ENCODE measurements at regions not wholly inside any gene's neighbourhood (a gene's known extent, or its start where the extent isn't known, plus 50 kb on each side); places are given as distances from the start of the nearest gene placed in this dataset.

GRCh38 chr20:34190262-34190661 is 51.0 kb upstream of the ASIP start:
- no peak overlapping the region for H2BK15ac ChIP-seq (ENCODE audit: low read depth, low read length)
- no peak overlapping the region for H3K56ac ChIP-seq (ENCODE audit: insufficient read length, low read depth, low read length)
- no peak overlapping the region for H3K14ac ChIP-seq (ENCODE audit: insufficient read depth, low read length)
- no peak overlapping the region for H4K91ac ChIP-seq (ENCODE audit: insufficient read length, low read depth, low read length)
- H3K9me3 ChIP-seq (ENCODE audit: control insufficient read depth, low read depth, low read length): no peaks in the 10 kb centered on the region
- no peak overlapping the region for H3K4ac ChIP-seq (ENCODE audit: low read depth, low read length)
- no peaks in the 10 kb centered on the region for H3K79me2 ChIP-seq (ENCODE audit: insufficient read depth, low read length)
- no peak overlapping the region for H2BK12ac ChIP-seq (ENCODE audit: insufficient read length, low read depth, low read length)
- no peaks in the 10 kb centered on the region for H4K20me1 ChIP-seq (ENCODE audit: control insufficient read depth, insufficient read depth, insufficient read length)
- H2AFZ ChIP-seq (ENCODE audit: low read length): no peak overlapping the region
- no peak for TF ChIP-seq CTCF (conservative IDR thresholded peaks at IDR 0.05)
- no peak overlapping the region for H4K5ac ChIP-seq (ENCODE audit: insufficient read length, low read depth, low read length)
- no peak overlapping the region for H3K4me2 ChIP-seq (ENCODE audit: insufficient read depth, insufficient read length, low read length)
- no peak overlapping the region for H2BK20ac ChIP-seq (ENCODE audit: low read depth, low read length, poor library complexity, severe bottlenecking)
- no peak overlapping the region for H3K9ac ChIP-seq (ENCODE audit: extremely low read depth, insufficient read length, low read length)
- no peaks in the 10 kb centered on the region for H3K9me3 Mint-ChIP-seq
- H3K4me3 Mint-ChIP-seq: no peak overlapping the region
- no CpG with 5 or more reads among the region's 3 CpGs for WGBS (ENCODE audit: extremely low coverage, insufficient read length, low lambda C conversion rate)
- no peaks in the 10 kb centered on the region for H3K23me2 ChIP-seq (ENCODE audit: insufficient read length, low read depth, low read length, poor library complexity, severe bottlenecking)
- no peak overlapping the region; a peak in 1 of 7 replicates for H3K27ac Mint-ChIP-seq
- H3K18ac ChIP-seq (ENCODE audit: insufficient read length, low read depth, low read length): no peak overlapping the region
- H3K4me1 Mint-ChIP-seq: peaks cover 22 to 25% of the 10 kb centered on the region in 2 experiments
- DNase-seq: no peak
- no peak overlapping the region for H2BK120ac ChIP-seq (ENCODE audit: low read depth, low read length, poor library complexity, severe bottlenecking)
- no peaks in the 10 kb centered on the region for H3K4me1 ChIP-seq (ENCODE audit: insufficient read depth, low read length)
- H2BK5ac ChIP-seq (ENCODE audit: insufficient read length, low read length): no peak overlapping the region
- no peaks in the 10 kb centered on the region for H3K79me1 ChIP-seq (ENCODE audit: insufficient read depth, low read depth, low read length, poor library complexity, severe bottlenecking)
- no peaks in the 10 kb centered on the region for H3K36me3 Mint-ChIP-seq (ENCODE audit: insufficient read depth in 1 of 3, low read depth in 3 of 3)
- H3K23ac ChIP-seq (ENCODE audit: insufficient read length, low read depth, low read length): no peak overlapping the region
- no peak overlapping the region for H4K8ac ChIP-seq (replicated peaks; ENCODE audit: insufficient read length, low read depth, low read length)
- H3K27ac ChIP-seq (ENCODE audit: insufficient read length, low read depth, low read length): no peak overlapping the region
- H2AK5ac ChIP-seq (ENCODE audit: insufficient read length, low read length): no peak overlapping the region
- no peaks in the 10 kb centered on the region for H3K27me3 Mint-ChIP-seq (ENCODE audit: low read depth)
- H3K27me3 ChIP-seq (ENCODE audit: insufficient read depth, low read length): no peaks in the 10 kb centered on the region
- no peak overlapping the region for H3T11ph ChIP-seq (ENCODE audit: low read length)

Measured in H9 (cell line).